GM23338 (cell line): ENCODE measurements at regions not wholly inside any gene's neighbourhood (a gene's known extent, or its start where the extent isn't known, plus 50 kb on each side); places are given as distances from the start of the nearest gene placed in this dataset.
A peak's percentile ranks its signal among the peaks of the same experiment; 100 is the strongest.

Source experiments
- ATAC-seq: fragments of 200-7000 bp; cut with Tn5 transposase; 3 replicates; pipeline ENCODE4 v1.9.1; 2020
- DNase-seq: peaks from one replicate; pipeline ENCODE4 v3.0.0-alpha.2; 2015; ENCODE audit warnings: low spot score
- H2AFZ ChIP-seq: fragments of 200-600 bp; sonication (generic); 2 replicates; pipeline ENCODE4 v1.8.0; 2016; ENCODE audit warnings: antibody characterized with exemption, mild to moderate bottlenecking, moderate library complexity
- H3F3A ChIP-seq: fragments of 200-600 bp; sonication (generic); replicated peaks from 2 replicates; pipeline ENCODE4 v1.8.0; 2017; ENCODE audit warnings: antibody characterized with exemption, mixed run types, low read depth
- H3K27ac ChIP-seq: fragments of 200-600 bp; sonication (generic); 2 replicates; pipeline ENCODE4 v1.6.1; 2016; ENCODE audit warnings: low read depth
- H3K27me3 ChIP-seq: fragments of 200-600 bp; sonication (generic); 2 replicates; pipeline ENCODE4 v1.8.0; 2016; ENCODE audit warnings: mild to moderate bottlenecking, mixed run types, moderate library complexity; ENCODE audit not compliant: insufficient read depth
- H3K36me3 ChIP-seq: fragments of 200-600 bp; sonication (generic); 2 replicates; pipeline ENCODE4 v1.8.0; 2016; ENCODE audit warnings: mild to moderate bottlenecking; ENCODE audit not compliant: insufficient read depth
- H3K4me1 ChIP-seq: fragments of 200-600 bp; sonication (generic); 2 replicates; pipeline ENCODE4 v1.8.0; 2016; ENCODE audit warnings: mild to moderate bottlenecking, moderate library complexity; ENCODE audit not compliant: insufficient read depth
- H3K4me2 ChIP-seq: fragments of 200-600 bp; sonication (generic); 2 replicates; pipeline ENCODE4 v1.7.1; 2017; ENCODE audit warnings: mixed run types
- H3K4me3 ChIP-seq: fragments of 200-600 bp; sonication (generic); 2 replicates; pipeline ENCODE4 v1.6.1; 2016; ENCODE audit warnings: mixed run types
- H3K79me2 ChIP-seq: fragments of 200-600 bp; sonication (generic); replicated peaks from 2 replicates; pipeline ENCODE4 v1.8.0; 2017; ENCODE audit warnings: mild to moderate bottlenecking; ENCODE audit not compliant: insufficient read depth
- H3K9me2 ChIP-seq: fragments of 200-600 bp; sonication (generic); 2 replicates; pipeline ENCODE4 v1.8.0; 2017; ENCODE audit not compliant: insufficient read depth
- H4K20me1 ChIP-seq: fragments of 200-600 bp; sonication (generic); replicated peaks from 2 replicates; pipeline ENCODE4 v1.8.0; 2017; ENCODE audit warnings: mild to moderate bottlenecking; ENCODE audit not compliant: insufficient read depth
- H3K27ac Mint-ChIP-seq: 2 replicates; pipeline ENCODE4 v1.8.0; 2020; ENCODE audit warnings: inconsistent platforms, mild to moderate bottlenecking, moderate library complexity, mixed read lengths
- H3K27me3 Mint-ChIP-seq: 3 replicates; pipeline ENCODE4 v1.8.0; 2022; ENCODE audit warnings: low read depth, mild to moderate bottlenecking, moderate library complexity, mixed read lengths, inconsistent platforms; ENCODE audit not compliant: insufficient read depth, poor library complexity
- H3K36me3 Mint-ChIP-seq: 3 replicates; pipeline ENCODE4 v1.8.0; 2021; ENCODE audit warnings: low read depth, mild to moderate bottlenecking, inconsistent platforms, moderate library complexity, mixed read lengths
- H3K4me1 Mint-ChIP-seq: 3 replicates; pipeline ENCODE4 v1.8.0; 2020; ENCODE audit warnings: mild to moderate bottlenecking, inconsistent platforms, mixed read lengths
- H3K4me3 Mint-ChIP-seq: 3 replicates; pipeline ENCODE4 v1.8.0; 2021; ENCODE audit warnings: moderate library complexity, mild to moderate bottlenecking, inconsistent platforms, mixed read lengths
- H3K9me3 Mint-ChIP-seq: 3 replicates; pipeline ENCODE4 v1.8.0; 2020; ENCODE audit warnings: moderate library complexity, mild to moderate bottlenecking, inconsistent platforms, mixed read lengths
- ZNF114 ChIP-seq: fragments of 250-450 bp; sonication (Bioruptor Pico); IDR thresholded peaks from 2 replicates; pipeline ENCODE4 v1.5.0; 2020; ENCODE audit warnings: mild to moderate bottlenecking, moderate library complexity
- TF ChIP-seq, protein P1 (sequence below): fragments of 250-450 bp; sonication (Bioruptor Pico); IDR thresholded peaks from 2 replicates; pipeline ENCODE4 v1.5.0; 2020; ENCODE audit warnings: mild to moderate bottlenecking, moderate library complexity
- TF ChIP-seq, protein P2 (sequence below): IDR thresholded peaks from one replicate; pipeline ENCODE4 v1.6.1; 2018; ENCODE audit warnings: antibody characterized with exemption; ENCODE audit not compliant: unreplicated experiment

DNA sequence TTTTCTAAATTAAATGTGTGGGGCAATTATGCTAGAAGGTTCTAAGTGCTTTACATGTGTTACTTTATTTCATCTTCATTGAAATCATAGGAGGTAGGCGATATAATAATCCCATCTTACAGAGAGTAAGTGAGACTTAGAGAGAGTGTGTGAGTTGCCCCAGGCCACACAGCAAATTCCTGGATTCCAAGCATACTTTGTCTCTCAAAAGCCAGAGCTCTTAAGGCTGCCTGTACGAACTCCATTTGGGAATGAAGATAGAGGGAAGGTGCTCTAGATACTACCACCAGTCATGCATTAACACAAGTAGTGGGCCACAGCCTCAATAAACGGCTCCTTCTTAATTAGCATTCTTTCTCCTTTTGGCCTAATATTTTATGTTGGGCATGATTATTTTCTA is 170.1 kb downstream of the SIPA1L2 start:
- no peaks in the 10 kb centered on the region for H3K79me2 ChIP-seq
- peaks cover 4% of the 10 kb centered on the region; the same call in 1 of the 2 replicates for H3K9me2 ChIP-seq
- ATAC-seq (peak; percentile 87), DNase-seq (peak; percentile 77)
- Mint-ChIP-seq H3K4me1 (peaks cover 36% of the 10 kb centered on the region), H3K27ac (no peak overlapping the region), H3K36me3 (no peaks in the 10 kb centered on the region; the same call in 2 of the 3 replicates), H3K27me3 (peaks cover 2% of the 10 kb centered on the region), H3K4me3 (no peak overlapping the region), H3K9me3 (no peaks in the 10 kb centered on the region; the same call in 2 of the 3 replicates)
- no peak overlapping the region for H2AFZ ChIP-seq
- H3K27ac ChIP-seq, result no peak overlapping the region
- H4K20me1 ChIP-seq, result no peaks in the 10 kb centered on the region
- no peak overlapping the region for H3K4me2 ChIP-seq
- H3K27me3 ChIP-seq, result no peaks in the 10 kb centered on the region
- TF ChIP-seq, protein P1, sequence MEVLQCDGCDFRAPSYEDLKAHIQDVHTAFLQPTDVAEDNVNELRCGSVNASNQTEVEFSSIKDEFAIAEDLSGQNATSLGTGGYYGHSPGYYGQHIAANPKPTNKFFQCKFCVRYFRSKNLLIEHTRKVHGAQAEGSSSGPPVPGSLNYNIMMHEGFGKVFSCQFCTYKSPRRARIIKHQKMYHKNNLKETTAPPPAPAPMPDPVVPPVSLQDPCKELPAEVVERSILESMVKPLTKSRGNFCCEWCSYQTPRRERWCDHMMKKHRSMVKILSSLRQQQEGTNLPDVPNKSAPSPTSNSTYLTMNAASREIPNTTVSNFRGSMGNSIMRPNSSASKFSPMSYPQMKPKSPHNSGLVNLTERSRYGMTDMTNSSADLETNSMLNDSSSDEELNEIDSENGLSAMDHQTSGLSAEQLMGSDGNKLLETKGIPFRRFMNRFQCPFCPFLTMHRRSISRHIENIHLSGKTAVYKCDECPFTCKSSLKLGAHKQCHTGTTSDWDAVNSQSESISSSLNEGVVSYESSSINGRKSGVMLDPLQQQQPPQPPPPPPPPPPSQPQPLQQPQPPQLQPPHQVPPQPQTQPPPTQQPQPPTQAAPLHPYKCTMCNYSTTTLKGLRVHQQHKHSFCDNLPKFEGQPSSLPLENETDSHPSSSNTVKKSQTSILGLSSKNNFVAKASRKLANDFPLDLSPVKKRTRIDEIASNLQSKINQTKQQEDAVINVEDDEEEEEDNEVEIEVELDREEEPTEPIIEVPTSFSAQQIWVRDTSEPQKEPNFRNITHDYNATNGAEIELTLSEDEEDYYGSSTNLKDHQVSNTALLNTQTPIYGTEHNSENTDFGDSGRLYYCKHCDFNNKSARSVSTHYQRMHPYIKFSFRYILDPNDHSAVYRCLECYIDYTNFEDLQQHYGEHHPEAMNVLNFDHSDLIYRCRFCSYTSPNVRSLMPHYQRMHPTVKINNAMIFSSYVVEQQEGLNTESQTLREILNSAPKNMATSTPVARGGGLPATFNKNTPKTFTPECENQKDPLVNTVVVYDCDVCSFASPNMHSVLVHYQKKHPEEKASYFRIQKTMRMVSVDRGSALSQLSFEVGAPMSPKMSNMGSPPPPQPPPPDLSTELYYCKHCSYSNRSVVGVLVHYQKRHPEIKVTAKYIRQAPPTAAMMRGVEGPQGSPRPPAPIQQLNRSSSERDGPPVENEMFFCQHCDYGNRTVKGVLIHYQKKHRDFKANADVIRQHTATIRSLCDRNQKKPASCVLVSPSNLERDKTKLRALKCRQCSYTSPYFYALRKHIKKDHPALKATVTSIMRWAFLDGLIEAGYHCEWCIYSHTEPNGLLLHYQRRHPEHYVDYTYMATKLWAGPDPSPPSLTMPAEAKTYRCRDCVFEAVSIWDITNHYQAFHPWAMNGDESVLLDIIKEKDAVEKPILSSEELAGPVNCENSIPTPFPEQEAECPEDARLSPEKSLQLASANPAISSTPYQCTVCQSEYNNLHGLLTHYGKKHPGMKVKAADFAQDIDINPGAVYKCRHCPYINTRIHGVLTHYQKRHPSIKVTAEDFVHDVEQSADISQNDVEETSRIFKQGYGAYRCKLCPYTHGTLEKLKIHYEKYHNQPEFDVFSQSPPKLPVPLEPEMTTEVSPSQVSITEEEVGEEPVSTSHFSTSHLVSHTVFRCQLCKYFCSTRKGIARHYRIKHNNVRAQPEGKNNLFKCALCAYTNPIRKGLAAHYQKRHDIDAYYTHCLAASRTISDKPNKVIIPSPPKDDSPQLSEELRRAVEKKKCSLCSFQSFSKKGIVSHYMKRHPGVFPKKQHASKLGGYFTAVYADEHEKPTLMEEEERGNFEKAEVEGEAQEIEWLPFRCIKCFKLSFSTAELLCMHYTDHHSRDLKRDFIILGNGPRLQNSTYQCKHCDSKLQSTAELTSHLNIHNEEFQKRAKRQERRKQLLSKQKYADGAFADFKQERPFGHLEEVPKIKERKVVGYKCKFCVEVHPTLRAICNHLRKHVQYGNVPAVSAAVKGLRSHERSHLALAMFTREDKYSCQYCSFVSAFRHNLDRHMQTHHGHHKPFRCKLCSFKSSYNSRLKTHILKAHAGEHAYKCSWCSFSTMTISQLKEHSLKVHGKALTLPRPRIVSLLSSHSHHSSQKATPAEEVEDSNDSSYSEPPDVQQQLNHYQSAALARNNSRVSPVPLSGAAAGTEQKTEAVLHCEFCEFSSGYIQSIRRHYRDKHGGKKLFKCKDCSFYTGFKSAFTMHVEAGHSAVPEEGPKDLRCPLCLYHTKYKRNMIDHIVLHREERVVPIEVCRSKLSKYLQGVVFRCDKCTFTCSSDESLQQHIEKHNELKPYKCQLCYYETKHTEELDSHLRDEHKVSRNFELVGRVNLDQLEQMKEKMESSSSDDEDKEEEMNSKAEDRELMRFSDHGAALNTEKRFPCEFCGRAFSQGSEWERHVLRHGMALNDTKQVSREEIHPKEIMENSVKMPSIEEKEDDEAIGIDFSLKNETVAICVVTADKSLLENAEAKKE (CRISPR knock-in tag), result peak; percentile 73; the same call in 1 of the 2 replicates
- 0 out of 2 replicates have a peak, but pooled peaks have one; percentile 14 for TF ChIP-seq ZNF114 (CRISPR knock-in tag)
- TF ChIP-seq, protein P2, sequence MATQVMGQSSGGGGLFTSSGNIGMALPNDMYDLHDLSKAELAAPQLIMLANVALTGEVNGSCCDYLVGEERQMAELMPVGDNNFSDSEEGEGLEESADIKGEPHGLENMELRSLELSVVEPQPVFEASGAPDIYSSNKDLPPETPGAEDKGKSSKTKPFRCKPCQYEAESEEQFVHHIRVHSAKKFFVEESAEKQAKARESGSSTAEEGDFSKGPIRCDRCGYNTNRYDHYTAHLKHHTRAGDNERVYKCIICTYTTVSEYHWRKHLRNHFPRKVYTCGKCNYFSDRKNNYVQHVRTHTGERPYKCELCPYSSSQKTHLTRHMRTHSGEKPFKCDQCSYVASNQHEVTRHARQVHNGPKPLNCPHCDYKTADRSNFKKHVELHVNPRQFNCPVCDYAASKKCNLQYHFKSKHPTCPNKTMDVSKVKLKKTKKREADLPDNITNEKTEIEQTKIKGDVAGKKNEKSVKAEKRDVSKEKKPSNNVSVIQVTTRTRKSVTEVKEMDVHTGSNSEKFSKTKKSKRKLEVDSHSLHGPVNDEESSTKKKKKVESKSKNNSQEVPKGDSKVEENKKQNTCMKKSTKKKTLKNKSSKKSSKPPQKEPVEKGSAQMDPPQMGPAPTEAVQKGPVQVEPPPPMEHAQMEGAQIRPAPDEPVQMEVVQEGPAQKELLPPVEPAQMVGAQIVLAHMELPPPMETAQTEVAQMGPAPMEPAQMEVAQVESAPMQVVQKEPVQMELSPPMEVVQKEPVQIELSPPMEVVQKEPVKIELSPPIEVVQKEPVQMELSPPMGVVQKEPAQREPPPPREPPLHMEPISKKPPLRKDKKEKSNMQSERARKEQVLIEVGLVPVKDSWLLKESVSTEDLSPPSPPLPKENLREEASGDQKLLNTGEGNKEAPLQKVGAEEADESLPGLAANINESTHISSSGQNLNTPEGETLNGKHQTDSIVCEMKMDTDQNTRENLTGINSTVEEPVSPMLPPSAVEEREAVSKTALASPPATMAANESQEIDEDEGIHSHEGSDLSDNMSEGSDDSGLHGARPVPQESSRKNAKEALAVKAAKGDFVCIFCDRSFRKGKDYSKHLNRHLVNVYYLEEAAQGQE, result no peak
- no peak overlapping the region for H3K4me3 ChIP-seq
- peaks cover 35% of the 10 kb centered on the region for H3K4me1 ChIP-seq
- H3K36me3 ChIP-seq, result no peaks in the 10 kb centered on the region
- H3F3A ChIP-seq, result no peaks in the 10 kb centered on the region
